GM10266 (cell line): ENCODE measurements at regions not wholly inside any gene's neighbourhood (a gene's known extent, or its start where the extent isn't known, plus 50 kb on each side); places are given as distances from the start of the nearest gene placed in this dataset.

ENCODE experiments used
- DNase-seq: peaks from one replicate; pipeline ENCODE4 v3.0.0; 2012; ENCODE audit errors: extremely low spot score
- CTCF ChIP-seq: IDR thresholded peaks from 2 replicates; pipeline ENCODE4 v1.5.1; 2012; ENCODE audit warnings: mild to moderate bottlenecking, low read depth; ENCODE audit not compliant: control insufficient read depth, insufficient read depth; ENCODE audit errors: missing control alignments

- DNase-seq: no peak
- no peak for TF ChIP-seq CTCF
These were observed 549.9 kb downstream of the XIRP2 start for GRCh38 chr2:167438206-167438605.

GRCh38 chr2:167431949-167432348 is 543.7 kb downstream of the XIRP2 start:
- TF ChIP-seq CTCF: no peak
- DNase-seq: no peak

GRCh38 chr2:167430447-167430846 is 542.2 kb downstream of the XIRP2 start:
- TF ChIP-seq CTCF: no peak
- no peak for DNase-seq

GRCh38 chr2:167424803-167425755 is 536.8 kb downstream of the XIRP2 start:
- TF ChIP-seq CTCF: no peak
- DNase-seq: no peak

- TF ChIP-seq CTCF: no peak
- no peak for DNase-seq
These were observed 535.9 kb downstream of the XIRP2 start for GRCh38 chr2:167424221-167424620.

- no peak for DNase-seq
- TF ChIP-seq CTCF: no peak
These were observed 535.5 kb downstream of the XIRP2 start for GRCh38 chr2:167423731-167424130.

- no peak for DNase-seq
- no peak for TF ChIP-seq CTCF
These were observed 531.9 kb downstream of the XIRP2 start for GRCh38 chr2:167420211-167420610.
